ENCODE measurements at regions not wholly inside any gene's neighbourhood (a gene's known extent, or its start where the extent isn't known, plus 50 kb on each side); places are given as distances from the start of the nearest gene placed in this dataset.

GRCh38 chr5:124954784-124955183 lies 208.3 kb upstream of the ZNF608 start:
- no peak for TF ChIP-seq CTCF (IDR thresholded peaks at IDR 0.05)
- Mint-ChIP-seq H3K4me1 (peaks cover 16% of the 10 kb centered on the region), H3K27ac (no peak overlapping the region), H3K9me3 (no peaks in the 10 kb centered on the region), H3K27me3 (no peaks in the 10 kb centered on the region), H3K4me3 (no peak overlapping the region), H3K36me3 (ENCODE audit: low read depth) (no peaks in the 10 kb centered on the region)
- no peak for ATAC-seq (ENCODE audit: low read depth)
- no peak for DNase-seq
- intact Hi-C loops (cut with micrococcal nuclease) = loop anchor here (5.0 kb wide), 1 partner anchor 53 kb away; no protein-coding TSS in a partner anchor
- CTCF ChIA-PET = no interaction called here
- POLR2A ChIA-PET = interaction anchor here (0.5 kb wide), 1 partner anchor 222 kb away, joined by 4 read pairs; no protein-coding TSS in a partner anchor

DNA sequence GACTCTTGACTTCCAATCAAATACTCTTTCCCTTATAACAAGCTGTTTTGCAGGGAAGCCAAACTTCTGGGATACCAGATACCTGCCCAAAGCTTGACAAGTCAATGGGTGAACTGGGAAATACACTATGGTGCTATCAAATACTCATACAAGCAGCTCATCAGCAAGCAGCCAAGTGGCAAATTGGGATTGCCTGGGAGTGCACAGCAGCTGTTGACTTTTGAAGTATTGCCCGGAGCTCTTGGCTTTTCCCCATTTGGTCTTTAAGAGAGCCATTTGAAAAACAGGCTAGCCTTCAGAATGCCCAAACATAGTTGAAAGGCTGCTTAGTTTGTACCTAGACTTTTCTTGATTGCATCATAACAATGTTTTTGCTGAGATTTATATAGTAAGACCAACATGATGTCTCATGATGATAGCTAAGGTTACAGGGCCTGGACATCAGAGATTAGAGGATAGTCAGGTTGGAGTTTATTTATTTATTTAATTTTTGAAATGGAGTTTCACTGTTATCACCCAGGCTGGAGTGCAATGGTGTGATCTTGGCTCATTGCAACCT lies 210.1 kb upstream of the ZNF608 start:
- CTCF ChIA-PET = interaction anchor here (1.0 kb wide), 1 partner anchor 14 kb away, joined by 3 read pairs; no protein-coding TSS in a partner anchor
- intact Hi-C loops (cut with micrococcal nuclease) = no loop called here
- no peaks in the 10 kb centered on the region for H3K27me3 Mint-ChIP-seq
- no peak for TF ChIP-seq CTCF (IDR thresholded peaks at IDR 0.05)
- no peak for DNase-seq
- H3K4me3 Mint-ChIP-seq = no peak overlapping the region
- H3K4me1 Mint-ChIP-seq = peaks cover 14% of the 10 kb centered on the region
- no peaks in the 10 kb centered on the region for H3K9me3 Mint-ChIP-seq
- no peak overlapping the region for H3K27ac Mint-ChIP-seq
- ATAC-seq (ENCODE audit: low read depth) = no peak
- POLR2A ChIA-PET = no interaction called here
- H3K36me3 Mint-ChIP-seq (ENCODE audit: low read depth) = no peaks in the 10 kb centered on the region

GRCh38 chr5:124957063-124957462 lies 210.6 kb upstream of the ZNF608 start:
- H3K36me3 Mint-ChIP-seq (ENCODE audit: low read depth) = no peaks in the 10 kb centered on the region
- CTCF ChIA-PET = interaction anchor here (1.0 kb wide), 1 partner anchor 14 kb away, joined by 3 read pairs; no protein-coding TSS in a partner anchor
- H3K9me3 Mint-ChIP-seq = no peaks in the 10 kb centered on the region
- DNase-seq (no peak), ATAC-seq (ENCODE audit: low read depth) (no peak)
- intact Hi-C loops (cut with micrococcal nuclease) = no loop called here
- no peak overlapping the region for H3K27ac Mint-ChIP-seq
- POLR2A ChIA-PET = no interaction called here
- no peaks in the 10 kb centered on the region for H3K27me3 Mint-ChIP-seq
- H3K4me1 Mint-ChIP-seq = peaks cover 11% of the 10 kb centered on the region
- no peak for TF ChIP-seq CTCF (IDR thresholded peaks at IDR 0.05)
- H3K4me3 Mint-ChIP-seq = no peak overlapping the region

GRCh38 chr5:124960266-124960665 lies 213.8 kb upstream of the ZNF608 start:
- Mint-ChIP-seq H3K27me3 (no peaks in the 10 kb centered on the region), H3K36me3 (ENCODE audit: low read depth) (no peaks in the 10 kb centered on the region), H3K9me3 (no peaks in the 10 kb centered on the region), H3K27ac (peak overlapping the region; percentile 50), H3K4me3 (no peak overlapping the region), H3K4me1 (peaks cover 3% of the 10 kb centered on the region)
- no peak for TF ChIP-seq CTCF (IDR thresholded peaks at IDR 0.05)
- intact Hi-C loops (cut with micrococcal nuclease) = no loop called here
- POLR2A ChIA-PET = no interaction called here
- no peak for DNase-seq
- CTCF ChIA-PET = no interaction called here
- peak; percentile 21 for ATAC-seq (ENCODE audit: low read depth)

- DNase-seq = no peak
- ChIA-PET CTCF (no interaction called here), POLR2A (interaction anchor here (0.6 kb wide), 1 partner anchor 195 kb away, joined by 3 read pairs; no protein-coding TSS in a partner anchor)
- H3K9me3 Mint-ChIP-seq = no peaks in the 10 kb centered on the region
- intact Hi-C loops (cut with micrococcal nuclease) = no loop called here
- no peaks in the 10 kb centered on the region for H3K36me3 Mint-ChIP-seq (ENCODE audit: low read depth)
- H3K4me1 Mint-ChIP-seq = peaks cover 3% of the 10 kb centered on the region
- no peaks in the 10 kb centered on the region for H3K27me3 Mint-ChIP-seq
- TF ChIP-seq CTCF (IDR thresholded peaks at IDR 0.05) = no peak
- no peak overlapping the region for H3K27ac Mint-ChIP-seq
- ATAC-seq (ENCODE audit: low read depth) = no peak
- H3K4me3 Mint-ChIP-seq = no peak overlapping the region
Measured at GRCh38 chr5:124961521-124961920, 215.1 kb upstream of the ZNF608 start.
